ENCODE measurements at regions not wholly inside any gene's neighbourhood (a gene's known extent, or its start where the extent isn't known, plus 50 kb on each side); places are given as distances from the start of the nearest gene placed in this dataset.
"Not testable (repeated sequence)": the region's sequence is repeated elsewhere in the genome, so short reads cannot be mapped to it uniquely, and the experiment has no call there.

GRCh38 chr11:122019908-122020694 is 95.9 kb downstream of the BLID start:
- Histone ChIP-seq H3K4me1 (ENCODE audit: control insufficient read depth, insufficient read depth, low read length) (no peaks in the 10 kb centered on the region), H3K27me3 (ENCODE audit: control insufficient read depth, insufficient read depth, low read length) (no peaks in the 10 kb centered on the region), H3K4me3 (ENCODE audit: low read length) (no peak overlapping the region), H3K9ac (ENCODE audit: low read length) (no peak overlapping the region), H3K36me3 (ENCODE audit: control insufficient read depth, insufficient read depth, low read length) (no peaks in the 10 kb centered on the region), H3K9me3 (ENCODE audit: control insufficient read depth, low read length) (no peaks in the 10 kb centered on the region)

GRCh38 chr11:122007601-122008071 is 108.4 kb downstream of the BLID start:
- Histone ChIP-seq H3K4me3 (ENCODE audit: low read length) (no peak overlapping the region), H3K27me3 (ENCODE audit: control insufficient read depth, insufficient read depth, low read length) (no peaks in the 10 kb centered on the region), H3K9me3 (ENCODE audit: control insufficient read depth, low read length) (no peaks in the 10 kb centered on the region), H3K4me1 (ENCODE audit: control insufficient read depth, insufficient read depth, low read length) (no peaks in the 10 kb centered on the region), H3K36me3 (ENCODE audit: control insufficient read depth, insufficient read depth, low read length) (no peaks in the 10 kb centered on the region), H3K9ac (ENCODE audit: low read length) (no peak overlapping the region)

- Histone ChIP-seq H3K9ac (ENCODE audit: low read length) (no peak overlapping the region), H3K27me3 (ENCODE audit: control insufficient read depth, insufficient read depth, low read length) (no peaks in the 10 kb centered on the region), H3K4me3 (ENCODE audit: low read length) (no peak overlapping the region), H3K4me1 (ENCODE audit: control insufficient read depth, insufficient read depth, low read length) (no peaks in the 10 kb centered on the region), H3K36me3 (ENCODE audit: control insufficient read depth, insufficient read depth, low read length) (no peaks in the 10 kb centered on the region), H3K9me3 (ENCODE audit: control insufficient read depth, low read length) (no peaks in the 10 kb centered on the region)
Observed at GRCh38 chr11:122004446-122004845, 111.6 kb downstream of the BLID start.

- no peak overlapping the region for H3K4me3 ChIP-seq (ENCODE audit: low read length)
- H3K4me1 ChIP-seq (ENCODE audit: control insufficient read depth, insufficient read depth, low read length) = no peaks in the 10 kb centered on the region
Observed at GRCh38 chr11:122002926-122003325, 113.1 kb downstream of the BLID start.

GRCh38 chr11:122002047-122002446 is 114.0 kb downstream of the BLID start:
- Histone ChIP-seq H3K4me3 (ENCODE audit: low read length) (no peak overlapping the region), H3K9me3 (ENCODE audit: control insufficient read depth, low read length) (no peaks in the 10 kb centered on the region), H3K4me1 (ENCODE audit: control insufficient read depth, insufficient read depth, low read length) (no peaks in the 10 kb centered on the region), H3K9ac (ENCODE audit: low read length) (no peak overlapping the region), H3K27me3 (ENCODE audit: control insufficient read depth, insufficient read depth, low read length) (no peaks in the 10 kb centered on the region), H3K36me3 (ENCODE audit: control insufficient read depth, insufficient read depth, low read length) (no peaks in the 10 kb centered on the region)

More at GRCh38 chr11:122002926-122003325, 113.1 kb downstream of the BLID start:
- H3K9ac ChIP-seq (ENCODE audit: low read length) = no peak overlapping the region
- no peaks in the 10 kb centered on the region for H3K27me3 ChIP-seq (ENCODE audit: control insufficient read depth, insufficient read depth, low read length)
- no peaks in the 10 kb centered on the region for H3K9me3 ChIP-seq (ENCODE audit: control insufficient read depth, low read length)
- no peaks in the 10 kb centered on the region for H3K36me3 ChIP-seq (ENCODE audit: control insufficient read depth, insufficient read depth, low read length)

- Histone ChIP-seq H3K4me3 (ENCODE audit: low read length) (no peak overlapping the region), H3K36me3 (ENCODE audit: control insufficient read depth, insufficient read depth, low read length) (no peaks in the 10 kb centered on the region), H3K9me3 (ENCODE audit: control insufficient read depth, low read length) (no peaks in the 10 kb centered on the region), H3K27me3 (ENCODE audit: control insufficient read depth, insufficient read depth, low read length) (no peaks in the 10 kb centered on the region), H3K4me1 (ENCODE audit: control insufficient read depth, insufficient read depth, low read length) (no peaks in the 10 kb centered on the region), H3K9ac (ENCODE audit: low read length) (no peak overlapping the region)
Observed at GRCh38 chr11:121999651-122000050, 116.4 kb downstream of the BLID start.

- Histone ChIP-seq H3K9me3 (ENCODE audit: control insufficient read depth, low read length) (no peaks in the 10 kb centered on the region), H3K36me3 (ENCODE audit: control insufficient read depth, insufficient read depth, low read length) (no peaks in the 10 kb centered on the region), H3K4me3 (ENCODE audit: low read length) (no peak overlapping the region), H3K4me1 (ENCODE audit: control insufficient read depth, insufficient read depth, low read length) (no peaks in the 10 kb centered on the region), H3K9ac (ENCODE audit: low read length) (no peak overlapping the region), H3K27me3 (ENCODE audit: control insufficient read depth, insufficient read depth, low read length) (no peaks in the 10 kb centered on the region)
Observed at GRCh38 chr11:121996574-121996973, 119.4 kb downstream of the BLID start.

GRCh38 chr11:121983901-121984300 is 132.1 kb downstream of the BLID start:
- Histone ChIP-seq H3K9me3 (ENCODE audit: control insufficient read depth, low read length) (no peaks in the 10 kb centered on the region), H3K4me3 (ENCODE audit: low read length) (no peak overlapping the region), H3K36me3 (ENCODE audit: control insufficient read depth, insufficient read depth, low read length) (no peaks in the 10 kb centered on the region), H3K9ac (ENCODE audit: low read length) (no peak overlapping the region), H3K27me3 (ENCODE audit: control insufficient read depth, insufficient read depth, low read length) (no peaks in the 10 kb centered on the region), H3K4me1 (ENCODE audit: control insufficient read depth, insufficient read depth, low read length) (no peaks in the 10 kb centered on the region)

- H3K4me1 ChIP-seq (ENCODE audit: control insufficient read depth, insufficient read depth, low read length); H3K9ac ChIP-seq (ENCODE audit: low read length); H3K9me3 ChIP-seq (ENCODE audit: control insufficient read depth, low read length); H3K36me3 ChIP-seq (ENCODE audit: control insufficient read depth, insufficient read depth, low read length); H3K27me3 ChIP-seq (ENCODE audit: control insufficient read depth, insufficient read depth, low read length); H3K4me3 ChIP-seq (ENCODE audit: low read length): not testable (repeated sequence)
Observed at GRCh38 chr11:121977914-121978313, 138.1 kb downstream of the BLID start.

- no peaks in the 10 kb centered on the region for H3K36me3 ChIP-seq (ENCODE audit: control insufficient read depth, insufficient read depth, low read length)
- H3K4me3 ChIP-seq (ENCODE audit: low read length) = no peak overlapping the region
- H3K9ac ChIP-seq (ENCODE audit: low read length) = no peak overlapping the region
- no peaks in the 10 kb centered on the region for H3K4me1 ChIP-seq (ENCODE audit: control insufficient read depth, insufficient read depth, low read length)
- no peaks in the 10 kb centered on the region for H3K9me3 ChIP-seq (ENCODE audit: control insufficient read depth, low read length)
- H3K27me3 ChIP-seq (ENCODE audit: control insufficient read depth, insufficient read depth, low read length) = no peaks in the 10 kb centered on the region
Observed at GRCh38 chr11:121968638-121969037, 147.4 kb downstream of the BLID start.

- H3K4me3 ChIP-seq (ENCODE audit: low read length) = no peak overlapping the region
- H3K9ac ChIP-seq (ENCODE audit: low read length) = no peak overlapping the region
- no peaks in the 10 kb centered on the region for H3K4me1 ChIP-seq (ENCODE audit: control insufficient read depth, insufficient read depth, low read length)
- H3K9me3 ChIP-seq (ENCODE audit: control insufficient read depth, low read length) = no peaks in the 10 kb centered on the region
- no peaks in the 10 kb centered on the region for H3K36me3 ChIP-seq (ENCODE audit: control insufficient read depth, insufficient read depth, low read length)
- H3K27me3 ChIP-seq (ENCODE audit: control insufficient read depth, insufficient read depth, low read length) = no peaks in the 10 kb centered on the region
Observed at GRCh38 chr11:121967131-121967704, 148.8 kb downstream of the BLID start.

GRCh38 chr11:121965330-121965729 is 150.7 kb downstream of the BLID start:
- no peaks in the 10 kb centered on the region for H3K27me3 ChIP-seq (ENCODE audit: control insufficient read depth, insufficient read depth, low read length)
- no peak overlapping the region for H3K9ac ChIP-seq (ENCODE audit: low read length)
- H3K4me1 ChIP-seq (ENCODE audit: control insufficient read depth, insufficient read depth, low read length) = no peaks in the 10 kb centered on the region
- no peaks in the 10 kb centered on the region for H3K36me3 ChIP-seq (ENCODE audit: control insufficient read depth, insufficient read depth, low read length)
- no peak overlapping the region for H3K4me3 ChIP-seq (ENCODE audit: low read length)
- no peaks in the 10 kb centered on the region for H3K9me3 ChIP-seq (ENCODE audit: control insufficient read depth, low read length)

Data from mucosa of stomach (tissue), 1 donor.